GM19193 (cell line): ENCODE measurements at regions not wholly inside any gene's neighbourhood (a gene's known extent, or its start where the extent isn't known, plus 50 kb on each side); places are given as distances from the start of the nearest gene placed in this dataset.

ENCODE experiments used
- POLR2A ChIP-seq: IDR thresholded peaks from 4 replicates; pipeline ENCODE4 v1.6.1; 2011; ENCODE audit not compliant: insufficient read depth, insufficient read length; ENCODE audit errors: extremely low read depth

GRCh38 chr15:70160267-70160666 is 62.5 kb upstream of the TLE3 start:
- TF ChIP-seq POLR2A, result no peak

GRCh38 chr15:70159713-70160009 is 61.9 kb upstream of the TLE3 start:
- no peak for TF ChIP-seq POLR2A

- no peak for TF ChIP-seq POLR2A
Measured at GRCh38 chr15:70159001-70159712, 61.4 kb upstream of the TLE3 start.

- no peak for TF ChIP-seq POLR2A
Measured at GRCh38 chr15:70158309-70159000, 60.7 kb upstream of the TLE3 start.

GRCh38 chr15:70156671-70157271 is 59.1 kb upstream of the TLE3 start:
- TF ChIP-seq POLR2A, result no peak

- TF ChIP-seq POLR2A, result no peak
Measured at GRCh38 chr15:70154718-70155347, 57.1 kb upstream of the TLE3 start.

- TF ChIP-seq POLR2A, result no peak
Measured at GRCh38 chr15:70153921-70154717, 56.4 kb upstream of the TLE3 start.

- TF ChIP-seq POLR2A, result no peak
Measured at GRCh38 chr15:70152070-70152480, 54.4 kb upstream of the TLE3 start.

- TF ChIP-seq POLR2A, result no peak
Measured at GRCh38 chr15:70151462-70151861, 53.7 kb upstream of the TLE3 start.

GRCh38 chr15:70151003-70151402 is 53.3 kb upstream of the TLE3 start:
- TF ChIP-seq POLR2A, result no peak

GRCh38 chr15:70150405-70150747 is 52.7 kb upstream of the TLE3 start:
- no peak for TF ChIP-seq POLR2A

- no peak for TF ChIP-seq POLR2A
Measured at GRCh38 chr15:70149667-70150404, 52.1 kb upstream of the TLE3 start.

- TF ChIP-seq POLR2A, result no peak
Measured at GRCh38 chr15:70147778-70148177, 50.1 kb upstream of the TLE3 start.
